DOHH2 (cell line): ENCODE measurements at regions not wholly inside any gene's neighbourhood (a gene's known extent, or its start where the extent isn't known, plus 50 kb on each side); places are given as distances from the start of the nearest gene placed in this dataset.

Experiments used
- CTCF ChIP-seq: fragments of 200-600 bp; sonication (generic); IDR thresholded peaks from one replicate; pipeline ENCODE4 v1.5.1; 2014; ENCODE audit warnings: antibody characterized with exemption, mild to moderate bottlenecking, low read depth, low read length; ENCODE audit not compliant: poor library complexity, severe bottlenecking
- EZH2phosphoT487 ChIP-seq: fragments of 200-600 bp; sonication (generic); IDR thresholded peaks from 2 replicates; pipeline ENCODE4 v1.6.1; 2017; ENCODE audit warnings: borderline replicate concordance, mild to moderate bottlenecking, antibody characterized with exemption, low read length, moderate library complexity, mixed read lengths

- TF ChIP-seq CTCF (no peak), EZH2phosphoT487 (no peak)
These were observed 146.5 kb upstream of the LYPLAL1 start for GRCh38 chr1:219027146-219027673.
